Subcutaneous abdominal adipose tissue (tissue), 5 donors: ENCODE measurements at regions not wholly inside any gene's neighbourhood (a gene's known extent, or its start where the extent isn't known, plus 50 kb on each side); places are given as distances from the start of the nearest gene placed in this dataset.

Experiments
- H3K27ac ChIP-seq: one replicate; pipeline ENCODE4 v1.7.0; 2013; ENCODE audit warnings: low read depth, mild to moderate bottlenecking, inconsistent platforms, low read length, moderate library complexity
- H3K27me3 ChIP-seq, 5 donors: one replicate each; pipeline ENCODE4 v1.7.0; 2013; ENCODE audit warnings: low read length in 5 of 5, inconsistent platforms in 1 of 5; ENCODE audit not compliant: control insufficient read depth in 5 of 5, insufficient read depth in 4 of 5
- H3K36me3 ChIP-seq, 5 donors: one replicate each; pipeline ENCODE4 v1.7.0; 2013; ENCODE audit warnings: low read length in 5 of 5; ENCODE audit not compliant: control insufficient read depth in 5 of 5, insufficient read depth in 5 of 5
- H3K4me1 ChIP-seq, 5 donors: one replicate each; pipeline ENCODE4 v1.7.0; 2013; ENCODE audit warnings: low read length in 5 of 5, mild to moderate bottlenecking in 3 of 5, moderate library complexity in 1 of 5; ENCODE audit not compliant: control insufficient read depth in 5 of 5, insufficient read depth in 5 of 5
- H3K4me3 ChIP-seq, 5 donors: one replicate each; pipeline ENCODE4 v1.7.0; 2013; ENCODE audit warnings: low read length in 5 of 5, low read depth in 1 of 5
- H3K9ac ChIP-seq, 5 donors: one replicate each; pipeline ENCODE4 v1.7.0; 2013; ENCODE audit warnings: low read length in 5 of 5, mild to moderate bottlenecking in 4 of 5, moderate library complexity in 3 of 5
- H3K9me3 ChIP-seq, 5 donors: one replicate each; pipeline ENCODE4 v1.7.0; 2013; ENCODE audit warnings: low read length in 5 of 5; ENCODE audit not compliant: control insufficient read depth in 5 of 5
- donor health status: healthy.
- donor health status: healthy.
- donor health status: healthy.
- donor health status: healthy.
- donor health status: healthy.

DNA sequence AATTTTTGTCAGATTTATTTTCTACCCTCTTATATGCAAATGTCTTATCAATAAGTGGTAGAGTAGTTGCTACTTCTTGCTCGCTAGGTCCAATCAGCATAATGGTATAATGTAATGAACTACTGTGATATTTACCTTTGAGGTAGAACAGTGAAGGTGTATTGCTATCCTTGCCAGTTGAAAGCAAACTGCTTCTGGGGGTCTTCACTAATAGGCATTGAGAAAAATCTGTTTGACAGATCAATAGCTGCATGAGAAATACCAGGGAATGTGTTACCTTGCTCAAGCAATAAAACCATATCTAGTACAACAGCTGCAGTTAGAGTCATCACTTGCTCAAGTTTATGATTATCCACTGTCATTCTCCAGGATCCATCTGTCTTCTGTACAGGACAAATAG is 50.1 kb upstream of the EFEMP1 start:
- Histone ChIP-seq H3K9me3 (no peaks in the 10 kb centered on the region), H3K9ac (no peak overlapping the region), H3K27ac (no peak overlapping the region), H3K4me3 (no peak overlapping the region), H3K4me1 (peaks cover 0 to 4% (median 0%) of the 10 kb centered on the region in 5 donors), H3K36me3 (no peaks in the 10 kb centered on the region), H3K27me3 (no peaks in the 10 kb centered on the region)

DNA sequence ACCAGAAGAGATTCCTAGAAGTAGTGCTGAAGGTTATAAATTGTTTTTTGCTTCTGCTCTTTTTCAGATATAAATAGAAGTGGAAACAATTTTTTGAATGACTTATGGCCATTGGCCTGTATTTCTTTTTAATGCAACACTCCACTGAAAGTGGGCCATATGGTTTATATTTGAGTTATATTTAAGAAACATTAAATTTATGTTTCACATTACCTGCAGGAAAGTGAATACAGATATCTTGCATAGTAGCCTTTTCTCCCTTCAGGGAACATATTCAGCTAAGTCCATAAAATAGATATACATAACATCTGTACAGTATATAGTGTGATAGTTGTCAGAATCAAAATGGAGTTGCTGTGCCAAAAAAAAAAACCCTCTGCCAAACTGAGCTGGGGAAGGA is 53.1 kb upstream of the EFEMP1 start:
- Histone ChIP-seq H3K36me3 (no peaks in the 10 kb centered on the region), H3K27ac (no peak overlapping the region), H3K4me1 (no peaks in the 10 kb centered on the region), H3K9ac (no peak overlapping the region), H3K4me3 (no peak overlapping the region), H3K9me3 (no peaks in the 10 kb centered on the region), H3K27me3 (no peaks in the 10 kb centered on the region)

DNA sequence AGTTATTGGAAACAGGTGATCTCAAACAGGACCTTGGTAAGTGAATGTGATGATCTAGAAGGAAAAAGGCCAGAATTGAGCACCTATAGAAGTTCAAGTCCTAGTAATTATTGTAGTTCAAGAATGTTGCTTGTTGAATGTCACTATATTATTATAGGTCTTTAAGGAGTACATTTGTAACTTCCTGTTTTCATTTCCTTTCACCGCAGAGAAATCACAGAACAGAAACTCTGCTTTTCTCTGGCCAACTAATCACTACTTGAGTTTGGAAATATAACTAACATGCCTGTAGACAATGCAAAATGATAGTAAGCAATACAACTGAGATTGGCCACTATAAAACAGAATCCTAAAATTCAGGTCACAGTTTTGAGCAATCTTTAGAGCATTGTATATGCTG is 61.8 kb upstream of the EFEMP1 start:
- Histone ChIP-seq H3K27ac (no peak overlapping the region), H3K27me3 (no peaks in the 10 kb centered on the region), H3K4me3 (no peak overlapping the region), H3K36me3 (no peaks in the 10 kb centered on the region), H3K4me1 (no peaks in the 10 kb centered on the region), H3K9ac (no peak overlapping the region), H3K9me3 (no peaks in the 10 kb centered on the region)

DNA sequence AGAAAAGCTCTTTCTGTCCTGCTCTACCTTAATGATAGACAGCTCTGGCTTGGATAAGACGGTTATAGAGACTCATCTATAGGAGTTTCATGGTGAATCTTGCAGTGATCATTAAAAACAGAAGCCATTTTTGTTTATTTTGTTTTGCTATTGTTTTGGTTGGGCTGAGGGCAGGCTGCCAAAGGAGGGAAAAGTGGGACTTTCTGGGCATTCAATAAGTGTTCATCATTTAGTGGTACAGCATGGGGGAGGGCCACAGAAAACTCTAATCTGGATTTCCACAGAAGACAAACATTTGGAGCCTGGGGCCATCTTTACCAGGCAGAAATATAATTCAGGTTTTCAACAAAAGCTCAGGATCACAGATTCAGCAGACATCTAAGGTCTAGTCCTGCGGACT is 62.4 kb upstream of the EFEMP1 start:
- Histone ChIP-seq H3K36me3 (no peaks in the 10 kb centered on the region), H3K27ac (no peak overlapping the region), H3K4me3 (no peak overlapping the region)

DNA sequence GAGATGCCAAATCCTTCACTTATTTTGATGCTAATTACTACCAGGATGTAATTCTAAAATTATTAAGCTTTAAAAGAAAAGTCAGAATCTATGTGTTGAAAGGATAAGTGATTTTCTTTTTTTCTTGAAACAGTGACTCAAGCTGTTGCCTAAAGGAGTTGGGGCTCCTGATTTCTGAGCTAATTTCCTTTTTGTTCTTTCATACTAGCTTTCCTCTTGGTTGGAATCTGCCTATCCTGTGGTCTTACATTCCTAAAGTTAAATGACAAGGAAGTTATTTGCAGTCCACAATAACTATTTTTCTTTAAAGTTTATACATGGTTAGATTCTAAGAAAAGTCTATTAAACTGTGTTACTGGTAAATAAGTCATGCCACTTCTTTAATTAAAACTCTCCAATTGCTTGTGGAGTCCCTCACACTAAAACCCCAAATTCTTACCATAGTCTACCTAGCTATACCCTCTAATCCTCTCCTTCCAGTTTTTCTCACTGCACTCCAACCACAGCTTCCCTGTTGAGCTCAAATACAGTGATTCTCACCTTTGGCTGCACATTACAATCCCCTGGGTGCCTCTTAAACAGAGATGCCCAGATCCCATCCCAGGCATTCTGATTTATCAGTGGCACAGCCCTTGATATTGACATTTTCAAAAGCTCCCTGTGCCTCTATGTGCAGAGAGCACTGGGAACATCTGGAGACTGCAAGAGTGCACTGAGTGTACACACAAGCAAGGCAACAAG is 63.3 kb upstream of the EFEMP1 start:
- no peaks in the 10 kb centered on the region for H3K36me3 ChIP-seq
- no peak overlapping the region for H3K27ac ChIP-seq
- no peaks in the 10 kb centered on the region for H3K4me1 ChIP-seq
- no peak overlapping the region for H3K4me3 ChIP-seq
- no peaks in the 10 kb centered on the region for H3K9me3 ChIP-seq
- no peaks in the 10 kb centered on the region for H3K27me3 ChIP-seq
- H3K9ac ChIP-seq: no peak overlapping the region

More for the DNA sequence above, 62.4 kb upstream of the EFEMP1 start:
- H3K27me3 ChIP-seq: no peaks in the 10 kb centered on the region
- no peaks in the 10 kb centered on the region for H3K4me1 ChIP-seq
- no peaks in the 10 kb centered on the region for H3K9me3 ChIP-seq
- H3K9ac ChIP-seq: no peak overlapping the region

DNA sequence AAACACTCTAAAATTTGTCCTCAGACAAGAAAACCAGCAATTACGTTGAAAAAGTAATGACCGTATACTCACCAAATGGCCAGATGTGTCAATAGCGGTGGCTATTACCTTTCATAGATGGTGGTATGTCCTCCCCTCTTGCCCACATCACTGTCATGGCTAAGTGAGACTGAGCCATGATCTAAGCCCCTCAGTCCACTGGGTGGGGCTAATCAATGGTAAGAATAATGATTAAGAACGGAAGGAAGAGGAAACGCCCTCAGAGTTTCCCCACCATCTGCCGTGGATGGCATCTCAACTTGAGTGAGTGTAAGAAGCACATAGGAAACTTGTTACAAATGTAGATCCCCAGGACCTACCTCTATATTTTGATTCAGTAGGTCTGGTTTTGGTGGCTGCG is 65.8 kb upstream of the EFEMP1 start:
- peaks cover 0 to 5% (median 0%) of the 10 kb centered on the region in 5 donors for H3K4me1 ChIP-seq
- peaks cover 0 to 2% (median 0%) of the 10 kb centered on the region in 5 donors for H3K27me3 ChIP-seq
- H3K27ac ChIP-seq: no peak overlapping the region
- H3K36me3 ChIP-seq: no peaks in the 10 kb centered on the region
- H3K9ac ChIP-seq: no peak overlapping the region
- H3K4me3 ChIP-seq: no peak overlapping the region
- H3K9me3 ChIP-seq: no peaks in the 10 kb centered on the region

DNA sequence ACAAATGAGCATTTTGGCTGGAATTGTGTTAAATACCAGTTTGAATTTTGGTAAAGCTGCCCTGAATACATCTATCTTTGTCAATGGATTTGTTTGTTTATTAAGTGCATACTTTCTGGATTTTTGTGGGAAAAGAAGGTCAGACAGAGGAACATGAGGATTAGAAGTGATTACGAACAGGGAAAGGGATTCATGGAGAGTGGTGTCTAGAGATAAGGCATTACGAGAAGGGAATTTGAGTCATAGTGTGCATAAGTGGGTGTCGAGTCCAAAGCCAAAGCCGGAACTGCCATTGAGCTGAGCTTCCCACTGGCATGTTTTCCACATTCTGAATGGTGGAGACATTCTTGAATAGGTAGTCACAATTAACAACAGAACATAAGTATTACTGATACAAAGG is 68.9 kb upstream of the EFEMP1 start:
- Histone ChIP-seq H3K36me3 (no peaks in the 10 kb centered on the region), H3K27me3 (peaks cover 0 to 2% (median 0%) of the 10 kb centered on the region in 5 donors), H3K27ac (no peak overlapping the region), H3K9ac (no peak overlapping the region), H3K4me3 (no peak overlapping the region), H3K4me1 (peaks cover 0 to 5% (median 0%) of the 10 kb centered on the region in 5 donors), H3K9me3 (no peaks in the 10 kb centered on the region)

DNA sequence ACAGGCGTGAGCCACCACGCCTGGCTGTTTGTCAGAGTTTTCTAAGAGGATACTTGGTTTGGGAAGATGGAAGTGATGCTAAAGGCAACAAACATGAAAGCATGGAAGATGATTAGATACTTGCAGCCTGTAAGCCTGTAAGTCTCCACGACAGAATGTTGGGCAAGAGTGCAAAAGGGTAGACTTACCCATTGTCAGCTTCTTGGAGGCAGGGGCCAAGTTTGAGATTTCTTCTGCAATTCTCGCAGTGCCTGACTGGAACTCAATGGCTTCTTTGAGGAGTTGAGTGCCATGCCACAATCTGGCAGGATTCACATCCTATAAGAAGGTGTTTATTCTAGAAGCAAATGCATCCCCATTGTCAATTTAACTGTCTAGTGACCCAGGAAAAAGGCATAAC is 70.1 kb upstream of the EFEMP1 start:
- Histone ChIP-seq H3K9me3 (no peaks in the 10 kb centered on the region), H3K4me1 (peaks cover 0 to 5% (median 0%) of the 10 kb centered on the region in 5 donors), H3K4me3 (no peak overlapping the region), H3K9ac (no peak overlapping the region), H3K27ac (no peak overlapping the region), H3K27me3 (peaks cover 0 to 2% (median 0%) of the 10 kb centered on the region in 5 donors), H3K36me3 (no peaks in the 10 kb centered on the region)

DNA sequence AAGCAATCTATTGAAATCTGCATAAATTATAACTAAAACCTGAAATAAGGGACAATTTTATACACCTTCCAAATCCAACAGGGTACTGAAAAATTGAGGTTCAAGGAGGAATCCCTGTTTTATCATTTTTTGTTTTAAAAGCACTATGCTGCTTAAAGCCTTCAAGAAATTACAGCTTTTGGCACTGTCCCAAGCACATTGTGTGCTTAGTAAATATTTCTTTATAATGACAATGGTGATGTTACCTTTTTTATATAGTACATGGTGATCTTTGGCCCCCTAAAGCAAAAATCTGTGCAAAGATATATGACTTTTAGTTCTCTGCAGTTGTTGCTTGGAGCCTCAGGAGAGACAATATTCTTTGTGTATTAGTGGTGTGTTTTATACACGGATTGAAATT is 71.6 kb upstream of the EFEMP1 start:
- H3K36me3 ChIP-seq: no peaks in the 10 kb centered on the region
- H3K27ac ChIP-seq: no peak overlapping the region

DNA sequence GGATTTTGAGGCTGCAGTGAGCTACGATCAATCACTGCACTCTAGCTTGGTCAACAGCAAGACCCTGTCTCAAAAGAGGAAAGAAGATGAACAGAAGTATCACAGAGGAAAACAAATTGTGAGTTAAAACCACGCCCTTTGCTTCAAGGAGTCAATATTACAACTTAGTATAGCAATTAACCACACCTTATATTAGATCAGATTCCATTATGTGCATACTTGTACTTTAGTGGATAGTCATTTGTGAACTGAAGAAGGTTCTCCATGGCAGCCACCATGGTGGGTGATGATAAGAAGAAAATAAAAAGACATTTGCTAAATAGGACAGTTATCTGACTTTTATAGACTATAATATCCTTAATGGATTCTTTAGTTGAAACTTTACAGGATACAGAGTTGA is 72.3 kb upstream of the EFEMP1 start:
- H3K4me1 ChIP-seq: peaks cover 0 to 5% (median 0%) of the 10 kb centered on the region in 5 donors
- no peak overlapping the region for H3K9ac ChIP-seq
- H3K27me3 ChIP-seq: peaks cover 0 to 2% (median 0%) of the 10 kb centered on the region in 5 donors
- no peaks in the 10 kb centered on the region for H3K36me3 ChIP-seq
- H3K27ac ChIP-seq: no peak overlapping the region
- H3K4me3 ChIP-seq: no peak overlapping the region
- H3K9me3 ChIP-seq: no peaks in the 10 kb centered on the region

More for the DNA sequence above, 71.6 kb upstream of the EFEMP1 start:
- H3K9me3 ChIP-seq: no peaks in the 10 kb centered on the region
- peaks cover 0 to 5% (median 0%) of the 10 kb centered on the region in 5 donors for H3K4me1 ChIP-seq
- H3K9ac ChIP-seq: no peak overlapping the region
- peaks cover 0 to 2% (median 0%) of the 10 kb centered on the region in 5 donors for H3K27me3 ChIP-seq
- no peak overlapping the region for H3K4me3 ChIP-seq
